ENCODE measurements at regions not wholly inside any gene's neighbourhood (a gene's known extent, or its start where the extent isn't known, plus 50 kb on each side); places are given as distances from the start of the nearest gene placed in this dataset.
"Not testable (repeated sequence)": the region's sequence is repeated elsewhere in the genome, so short reads cannot be mapped to it uniquely, and the experiment has no call there.

DNA sequence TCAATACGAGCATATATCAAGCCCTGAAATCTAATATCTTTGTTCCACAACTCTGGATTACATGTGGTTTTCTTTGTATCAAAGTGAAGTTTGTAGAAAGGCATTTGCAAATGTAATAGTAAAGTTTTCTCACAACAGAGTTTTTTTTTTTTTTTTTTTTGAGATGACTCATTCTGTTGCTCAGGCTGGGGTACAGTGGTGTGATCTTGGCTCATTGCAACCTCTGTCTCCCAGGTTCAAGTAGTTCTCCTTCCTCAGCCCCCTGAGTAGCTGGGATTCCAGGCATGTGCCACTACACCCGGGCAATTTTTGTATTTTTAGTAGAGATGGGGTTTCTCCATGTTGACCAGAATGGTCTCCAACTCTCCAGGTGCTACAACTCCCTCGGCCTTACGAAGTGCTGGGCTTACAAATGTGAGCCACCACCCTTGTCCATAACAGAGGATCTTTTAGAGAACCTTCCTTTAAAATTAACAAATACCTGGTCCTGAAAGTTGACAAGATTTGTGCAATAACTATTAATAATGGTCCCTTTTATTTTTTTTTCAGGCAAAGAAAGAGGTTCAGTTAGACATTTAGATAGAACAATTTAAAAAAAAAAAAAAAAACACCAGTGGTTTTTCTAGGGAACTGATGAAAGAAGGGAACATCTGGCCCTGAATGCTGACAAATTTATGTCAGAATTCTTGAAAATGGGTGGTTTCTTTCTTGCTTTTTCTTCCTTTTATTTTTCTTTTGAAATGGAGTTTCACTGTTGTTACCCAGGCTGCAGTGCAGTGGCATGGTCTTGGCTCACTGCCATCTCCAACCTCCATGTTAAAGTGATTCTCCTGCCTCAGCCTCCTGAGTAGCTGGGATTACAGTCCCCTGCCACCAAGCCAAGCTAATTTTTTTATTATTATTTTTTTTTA is 278.5 kb downstream of the RPS4Y2 start:
- no peak for DNase-seq (ENCODE audit: low read depth in 2 of 2)

- not testable (repeated sequence) for DNase-seq (ENCODE audit: low read depth in 2 of 2)
Measured at GRCh38 chrY:21037398-21037797, 281.5 kb downstream of the RPS4Y2 start.

DNA sequence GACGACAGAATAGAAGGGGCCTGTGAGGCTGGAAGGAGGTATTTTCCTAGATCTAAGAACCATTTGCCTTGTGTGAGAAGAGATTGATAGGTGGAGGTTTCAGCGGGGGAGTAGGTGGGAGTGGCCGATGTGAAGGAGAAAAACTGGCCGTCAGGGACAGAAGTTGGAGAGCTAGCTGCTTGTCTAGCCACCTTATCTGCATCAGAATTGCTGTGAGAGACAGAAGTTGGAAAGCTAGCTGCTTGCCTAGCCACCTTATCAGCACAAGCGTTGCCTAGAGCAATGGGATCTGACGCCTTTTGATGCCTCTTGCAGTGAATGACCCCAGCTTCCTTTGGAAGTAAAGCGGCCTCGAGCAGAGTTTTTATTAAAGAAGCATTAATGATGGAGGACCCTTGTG is 283.9 kb downstream of the RPS4Y2 start:
- no peak for DNase-seq (ENCODE audit: low read depth in 2 of 2)

DNA sequence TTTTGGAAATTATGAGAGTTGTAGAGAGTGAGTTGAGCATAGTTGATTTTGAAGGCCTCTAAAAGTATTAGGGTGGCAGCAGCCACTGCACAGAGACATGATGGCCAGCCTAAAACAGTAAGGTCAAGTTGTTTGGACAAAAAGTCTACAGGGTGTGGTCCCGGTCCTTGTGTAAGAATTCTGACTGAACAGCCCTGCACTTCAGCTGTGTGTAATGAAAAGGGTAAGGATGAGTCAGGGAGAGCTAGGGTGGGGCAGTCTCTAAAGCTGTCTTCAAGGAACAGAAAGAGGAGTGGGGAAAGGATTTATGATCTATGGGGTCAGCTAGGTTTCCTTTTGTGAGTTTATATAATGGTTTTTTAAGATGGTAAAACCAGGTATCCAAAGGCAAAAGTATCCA is 284.8 kb downstream of the RPS4Y2 start:
- not testable (repeated sequence) for DNase-seq (ENCODE audit: low read depth in 2 of 2)

DNA sequence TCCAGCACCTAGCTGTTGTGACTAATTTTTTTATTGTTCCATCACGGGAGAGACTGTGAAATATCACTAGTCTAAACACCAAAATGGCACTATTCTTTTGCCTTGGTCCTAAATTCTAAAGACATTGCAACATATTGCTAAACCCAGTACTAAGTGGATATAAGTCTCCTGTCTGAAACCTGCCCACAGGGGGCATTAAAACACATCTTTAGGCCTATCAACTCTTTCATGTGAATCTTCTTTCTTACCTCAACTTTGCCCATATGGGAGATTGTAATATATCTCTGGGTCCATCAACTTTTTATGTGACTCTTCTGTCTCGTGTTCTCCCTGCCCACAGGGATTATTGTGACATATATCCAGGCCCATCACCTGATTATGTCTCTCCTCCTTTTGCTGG is 317.2 kb downstream of the RPS4Y2 start:
- no peak for DNase-seq (ENCODE audit: low read depth in 2 of 2)

GRCh38 chrY:21073641-21074260 is 317.8 kb downstream of the RPS4Y2 start:
- no peak for DNase-seq (ENCODE audit: low read depth in 2 of 2)

GRCh38 chrY:21075658-21076057 is 319.8 kb downstream of the RPS4Y2 start:
- DNase-seq (ENCODE audit: low read depth in 2 of 2): no peak

GRCh38 chrY:21079670-21080069 is 323.8 kb downstream of the RPS4Y2 start:
- DNase-seq (ENCODE audit: low read depth in 2 of 2): no peak

DNA sequence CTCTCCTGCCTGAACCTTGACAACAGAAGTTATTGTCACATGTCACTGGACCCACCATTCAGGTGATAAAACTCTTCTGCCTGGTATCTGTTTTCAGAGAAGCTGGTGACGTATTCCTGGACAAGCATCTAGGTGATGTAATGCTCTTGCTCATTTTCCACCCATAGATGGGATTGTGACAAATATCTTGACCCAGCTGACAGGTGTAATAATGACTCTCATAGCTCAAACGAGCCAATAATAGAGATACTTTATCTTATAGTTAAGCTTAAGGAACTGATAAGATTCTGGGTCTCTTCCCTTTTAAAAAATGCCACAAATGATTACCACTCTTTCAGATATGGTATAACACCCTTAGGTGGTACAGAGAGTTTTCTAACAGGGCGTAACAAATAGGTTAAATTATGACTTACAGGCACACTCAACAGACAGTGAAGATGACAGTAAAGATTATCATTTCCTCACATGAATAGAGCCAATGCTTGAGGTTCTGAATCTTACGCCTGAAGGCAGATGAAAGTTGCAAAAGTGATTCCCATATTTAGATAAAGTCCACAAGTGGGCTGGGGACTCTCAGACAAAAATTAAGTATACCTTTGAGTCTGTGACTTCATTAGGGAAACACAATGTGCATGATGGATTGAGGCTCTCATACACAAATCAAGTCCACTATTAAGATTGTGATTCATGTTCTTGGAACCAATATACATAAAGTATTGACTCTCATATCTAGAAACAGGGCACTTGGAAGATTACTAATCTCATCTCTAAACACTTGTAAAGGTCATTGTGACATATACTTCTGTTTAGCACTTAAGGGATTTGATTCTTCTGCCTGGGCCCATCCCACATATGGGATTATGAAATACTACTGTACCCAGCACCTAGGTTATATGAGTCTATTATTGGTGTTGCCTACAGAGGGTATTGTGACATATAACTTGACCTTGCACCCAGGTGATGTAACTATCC is 326.0 kb downstream of the RPS4Y2 start:
- DNase-seq (ENCODE audit: low read depth in 2 of 2): no peak

DNA sequence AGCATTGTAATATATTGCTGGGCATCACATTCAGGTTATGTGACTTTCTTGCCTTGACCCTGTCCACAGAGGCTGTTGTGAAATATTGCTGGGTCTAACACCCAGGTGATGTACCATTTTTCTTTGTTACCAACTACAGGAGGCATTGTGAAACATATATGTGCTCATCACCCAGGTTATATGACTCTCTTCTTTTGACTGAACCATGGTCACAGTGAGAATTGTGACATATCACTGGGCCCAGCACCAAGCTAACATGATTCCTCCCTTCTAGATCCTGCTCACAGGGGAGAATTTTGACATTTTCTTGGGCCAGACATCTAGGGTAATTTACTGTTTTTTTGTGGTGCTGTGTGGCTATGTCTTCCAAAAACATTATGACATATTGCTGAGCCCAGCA is 326.7 kb downstream of the RPS4Y2 start:
- no peak for DNase-seq (ENCODE audit: low read depth in 2 of 2)

- DNase-seq (ENCODE audit: low read depth in 2 of 2): no peak
Measured at GRCh38 chrY:21091909-21092308, 336.0 kb downstream of the RPS4Y2 start.

DNA sequence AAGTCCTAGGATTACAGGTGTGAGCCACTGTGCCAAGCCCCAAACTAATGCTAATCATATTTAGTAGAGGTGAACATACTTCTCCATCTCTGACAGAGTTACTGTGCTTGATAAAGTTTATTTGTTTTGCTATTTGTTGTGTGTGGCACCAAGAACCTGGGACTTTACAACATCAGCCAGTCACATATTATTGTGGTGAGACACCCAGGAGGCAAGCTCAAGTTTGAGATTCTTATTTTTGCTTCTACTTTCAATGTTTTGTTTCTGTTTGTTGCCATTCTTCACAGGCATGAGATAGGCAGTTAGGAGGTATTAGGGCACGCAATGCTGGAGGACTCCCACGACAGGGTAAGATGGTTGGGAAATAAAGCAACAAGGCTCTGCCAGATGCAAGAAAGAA is 346.6 kb downstream of the RPS4Y2 start:
- DNase-seq (ENCODE audit: low read depth in 2 of 2): no peak

GRCh38 chrY:21103885-21104284 is 348.0 kb downstream of the RPS4Y2 start:
- DNase-seq (ENCODE audit: low read depth in 2 of 2): no peak

DNA sequence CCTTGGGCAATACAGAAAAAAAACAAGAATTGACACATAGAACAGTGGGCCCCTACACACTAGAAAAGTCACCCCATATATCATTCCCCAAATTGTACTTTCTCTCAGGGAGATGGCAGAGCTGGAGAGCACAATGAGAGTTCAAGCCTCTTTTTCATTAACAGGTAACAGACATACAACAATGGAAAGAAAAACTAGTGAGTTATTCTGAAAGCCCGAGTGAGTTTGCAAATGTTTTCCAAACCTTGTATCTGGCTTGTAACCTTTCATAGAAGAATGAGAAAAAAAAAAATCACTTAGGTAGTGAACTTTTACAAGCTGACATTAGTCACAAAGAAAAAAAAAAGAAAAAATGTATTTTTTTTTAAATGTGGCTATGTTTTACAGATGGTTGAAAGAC is 349.6 kb downstream of the RPS4Y2 start:
- DNase-seq (ENCODE audit: low read depth in 2 of 2): no peak

DNA sequence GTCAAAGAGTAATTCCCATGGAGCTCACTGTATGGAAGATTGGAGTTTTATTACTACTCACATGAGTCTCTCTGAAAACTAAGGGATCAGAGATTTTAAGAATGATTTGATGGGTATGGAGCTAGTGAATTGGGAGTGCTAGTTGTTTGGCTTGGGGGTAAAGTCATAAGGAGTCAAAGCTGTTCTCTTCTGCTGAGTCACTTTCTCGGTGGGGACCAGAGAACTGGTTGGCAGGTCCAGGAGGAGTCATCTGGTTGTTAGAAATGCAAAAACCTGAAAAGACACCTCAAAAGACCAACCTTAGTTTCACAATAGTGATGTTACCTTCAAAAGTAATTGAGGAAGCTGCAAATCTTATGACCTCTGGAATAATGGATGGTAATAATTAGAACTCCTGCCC is 355.4 kb downstream of the RPS4Y2 start:
- DNase-seq (ENCODE audit: low read depth in 2 of 2): no peak

- no peak for DNase-seq (ENCODE audit: low read depth in 2 of 2)
Measured at GRCh38 chrY:21121065-21121464, 365.2 kb downstream of the RPS4Y2 start.

GRCh38 chrY:21135591-21135990 is 375.5 kb upstream of the RBMY1B start:
- no peak for DNase-seq (ENCODE audit: low read depth in 2 of 2)

DNA sequence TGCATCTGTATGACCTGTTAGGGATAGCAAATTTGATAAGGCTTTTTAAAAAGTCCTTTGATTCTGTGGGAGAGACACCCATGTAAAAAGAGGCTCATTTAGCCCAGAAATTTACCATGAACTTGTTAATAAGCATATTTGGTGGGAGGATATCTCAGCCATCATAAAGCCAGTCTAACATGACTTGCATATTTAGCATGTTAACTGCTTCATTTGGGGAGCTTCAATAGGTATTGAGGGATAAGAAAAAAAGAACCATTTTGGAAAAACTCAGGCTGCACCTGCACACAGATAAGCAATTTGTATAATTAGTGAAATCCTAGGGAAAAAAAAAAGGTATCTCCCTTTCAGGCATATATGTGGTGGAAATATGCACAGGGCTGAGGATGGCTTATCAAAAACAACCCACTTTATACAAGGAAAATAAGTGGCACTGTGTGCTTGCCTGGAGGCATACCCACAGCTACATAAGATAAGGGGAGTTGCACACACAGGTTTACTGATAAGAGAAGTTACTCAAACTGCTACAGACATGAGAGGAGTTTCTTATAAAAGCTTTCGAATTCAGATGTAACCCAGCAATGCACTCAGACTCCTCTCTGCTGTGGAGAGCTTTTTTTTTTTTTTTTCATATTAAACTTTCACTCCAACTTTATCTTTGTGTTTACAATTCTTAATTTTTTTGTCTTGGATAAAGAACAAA is 372.9 kb upstream of the RBMY1B start:
- DNase-seq (ENCODE audit: low read depth in 2 of 2): no peak

DNA sequence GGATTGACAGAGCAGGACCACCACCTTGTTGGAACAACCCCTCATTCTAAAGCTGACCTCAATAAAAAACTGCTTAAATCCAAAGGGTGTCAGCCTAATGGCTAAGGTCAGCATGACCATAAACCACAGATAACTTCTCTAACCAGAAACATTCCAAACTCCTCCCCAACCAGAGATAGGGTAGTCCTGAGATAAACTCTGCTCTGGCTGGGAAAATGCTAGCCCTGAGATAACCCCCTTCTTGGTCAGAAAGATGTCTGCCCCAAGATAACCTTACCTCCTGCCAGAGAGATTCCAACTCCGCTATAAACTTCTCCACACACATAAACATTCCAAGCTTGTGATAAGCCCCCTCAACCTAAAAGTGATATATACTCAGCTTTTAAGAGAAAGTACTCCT is 364.8 kb upstream of the RBMY1B start:
- DNase-seq (ENCODE audit: low read depth in 2 of 2): no peak

- no peak for DNase-seq (ENCODE audit: low read depth in 2 of 2)
Measured at GRCh38 chrY:21149971-21150370, 361.2 kb upstream of the RBMY1B start.

DNA sequence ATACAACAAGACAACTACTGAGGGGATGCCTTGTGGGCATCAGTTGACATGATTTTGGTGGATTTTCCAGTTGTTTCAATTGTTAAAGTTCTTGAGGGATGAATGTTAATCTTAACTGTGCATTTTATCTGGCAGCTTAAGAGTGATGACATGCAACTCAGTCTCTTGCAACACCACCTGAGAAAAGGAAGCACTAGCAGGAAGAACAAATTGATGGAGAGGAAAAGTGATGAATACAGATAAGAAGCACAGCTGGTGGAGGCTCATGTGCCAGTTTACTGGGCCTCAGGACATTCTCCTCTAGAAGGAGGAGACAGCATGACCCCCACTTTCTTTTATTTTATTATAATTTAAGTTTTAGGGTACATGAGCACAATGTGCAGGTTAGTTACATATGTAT is 341.3 kb upstream of the RBMY1B start:
- DNase-seq (ENCODE audit: low read depth in 2 of 2): no peak
